Ectodermal cell (in vitro differentiated cells): ENCODE measurements at regions not wholly inside any gene's neighbourhood (a gene's known extent, or its start where the extent isn't known, plus 50 kb on each side); places are given as distances from the start of the nearest gene placed in this dataset.
"Not testable (repeated sequence)": the region's sequence is repeated elsewhere in the genome, so short reads cannot be mapped to it uniquely, and the experiment has no call there.

Experiments
- H3K27ac ChIP-seq: 2 replicates; pipeline ENCODE4 v1.7.0; 2013; ENCODE audit warnings: mild to moderate bottlenecking, low read depth, low read length; ENCODE audit not compliant: insufficient read depth, poor library complexity, severe bottlenecking
- H3K27me3 ChIP-seq: 2 replicates; pipeline ENCODE4 v1.7.0; 2013; ENCODE audit warnings: mild to moderate bottlenecking, low read length; ENCODE audit not compliant: insufficient read depth, control insufficient read depth, poor library complexity, severe bottlenecking
- H3K36me3 ChIP-seq: one replicate; pipeline ENCODE4 v1.7.0; 2013; ENCODE audit warnings: low read length; ENCODE audit not compliant: control insufficient read depth, insufficient read depth
- H3K4me1 ChIP-seq: one replicate; pipeline ENCODE4 v1.7.0; 2013; ENCODE audit warnings: low read length; ENCODE audit not compliant: control insufficient read depth, insufficient read depth
- H3K4me3 ChIP-seq: 2 replicates; pipeline ENCODE4 v1.7.0; 2013; ENCODE audit warnings: low read depth, low read length, control low read depth; ENCODE audit not compliant: insufficient read depth
- H3K9me3 ChIP-seq: 2 replicates; pipeline ENCODE4 v1.7.0; 2013; ENCODE audit warnings: mild to moderate bottlenecking, low read length, moderate library complexity; ENCODE audit not compliant: control insufficient read depth
- WGBS, 2 experiments: methylation state at CpG; one replicate each; pipeline ENCODE4 v1.1.7; 2013; ENCODE audit warnings: missing lambda C conversion rate in 2 of 2; 5-methylcytosine and 5-hydroxymethylcytosine counted together

GRCh38 chr6:131451321-131452144 lies 121.5 kb upstream of the ARG1 start:
- H3K4me3 ChIP-seq = no peak overlapping the region
- H3K27me3 ChIP-seq = no peaks in the 10 kb centered on the region
- WGBS, 2 experiments = 85 to 86% methylated on average over 4 of the region's 4 CpGs
- H3K9me3 ChIP-seq = no peaks in the 10 kb centered on the region
- no peaks in the 10 kb centered on the region for H3K4me1 ChIP-seq
- no peaks in the 10 kb centered on the region for H3K36me3 ChIP-seq
- H3K27ac ChIP-seq = no peak overlapping the region

GRCh38 chr6:131453803-131454202 lies 119.2 kb upstream of the ARG1 start:
- 46 to 47% methylated on average over 2 of the region's 2 CpGs for WGBS, 2 experiments
- Histone ChIP-seq H3K4me1 (no peaks in the 10 kb centered on the region), H3K4me3 (no peak overlapping the region), H3K27ac (no peak overlapping the region), H3K36me3 (no peaks in the 10 kb centered on the region), H3K9me3 (no peaks in the 10 kb centered on the region), H3K27me3 (no peaks in the 10 kb centered on the region)

GRCh38 chr6:131456565-131456964 lies 116.5 kb upstream of the ARG1 start:
- H3K4me1 ChIP-seq = no peaks in the 10 kb centered on the region
- no peak overlapping the region for H3K27ac ChIP-seq
- no peak overlapping the region for H3K4me3 ChIP-seq
- H3K9me3 ChIP-seq = no peaks in the 10 kb centered on the region
- H3K36me3 ChIP-seq = no peaks in the 10 kb centered on the region
- H3K27me3 ChIP-seq = no peaks in the 10 kb centered on the region
- 87 to 92% methylated on average over 5 of the region's 5 CpGs for WGBS, 2 experiments

GRCh38 chr6:131459005-131459404 lies 114.0 kb upstream of the ARG1 start:
- H3K4me3 ChIP-seq = no peak overlapping the region
- no peaks in the 10 kb centered on the region for H3K9me3 ChIP-seq
- H3K36me3 ChIP-seq = no peaks in the 10 kb centered on the region
- no peaks in the 10 kb centered on the region for H3K4me1 ChIP-seq
- H3K27ac ChIP-seq = no peak overlapping the region
- no peaks in the 10 kb centered on the region for H3K27me3 ChIP-seq

- Histone ChIP-seq H3K4me1 (no peaks in the 10 kb centered on the region), H3K27ac (no peak overlapping the region), H3K4me3 (no peak overlapping the region), H3K9me3 (no peaks in the 10 kb centered on the region), H3K36me3 (no peaks in the 10 kb centered on the region), H3K27me3 (no peaks in the 10 kb centered on the region)
- 73 to 76% methylated on average over 6 of the region's 6 CpGs for WGBS, 2 experiments
These were observed 112.4 kb upstream of the ARG1 start for GRCh38 chr6:131460614-131461000.

- Histone ChIP-seq H3K4me3 (no peak overlapping the region), H3K27me3 (no peaks in the 10 kb centered on the region), H3K9me3 (no peaks in the 10 kb centered on the region), H3K27ac (no peak overlapping the region), H3K4me1 (no peaks in the 10 kb centered on the region), H3K36me3 (no peaks in the 10 kb centered on the region)
- WGBS, 2 experiments = 91 to 95% methylated on average over 2 of the region's 2 CpGs
These were observed 103.9 kb upstream of the ARG1 start for GRCh38 chr6:131469130-131469529.

GRCh38 chr6:131470534-131470933 lies 102.5 kb upstream of the ARG1 start:
- H3K4me3 ChIP-seq = no peak overlapping the region
- 69 to 100% methylated on average over 1 to 3 of the region's 3 CpGs for WGBS, 2 experiments
- H3K9me3 ChIP-seq = no peaks in the 10 kb centered on the region
- H3K36me3 ChIP-seq = no peaks in the 10 kb centered on the region
- H3K4me1 ChIP-seq = no peaks in the 10 kb centered on the region
- H3K27me3 ChIP-seq = no peaks in the 10 kb centered on the region
- no peak overlapping the region for H3K27ac ChIP-seq

- no peaks in the 10 kb centered on the region for H3K4me1 ChIP-seq
- H3K9me3 ChIP-seq = no peaks in the 10 kb centered on the region
- 94 to 100% methylated on average over 2 to 3 of the region's 3 CpGs for WGBS, 2 experiments
- no peaks in the 10 kb centered on the region for H3K27me3 ChIP-seq
- no peaks in the 10 kb centered on the region for H3K36me3 ChIP-seq
- H3K4me3 ChIP-seq = no peak overlapping the region
- H3K27ac ChIP-seq = no peak overlapping the region
These were observed 101.7 kb upstream of the ARG1 start for GRCh38 chr6:131471331-131471730.

GRCh38 chr6:131473303-131473702 lies 99.7 kb upstream of the ARG1 start:
- not testable (repeated sequence) for H3K36me3 ChIP-seq, H3K27me3 ChIP-seq, H3K9me3 ChIP-seq, H3K4me3 ChIP-seq, H3K4me1 ChIP-seq, H3K27ac ChIP-seq

- no peak overlapping the region for H3K27ac ChIP-seq
- no peaks in the 10 kb centered on the region for H3K27me3 ChIP-seq
- H3K36me3 ChIP-seq = no peaks in the 10 kb centered on the region
- WGBS, 2 experiments = 92 to 93% methylated on average over 2 of the region's 2 CpGs
- H3K9me3 ChIP-seq = no peaks in the 10 kb centered on the region
- H3K4me3 ChIP-seq = no peak overlapping the region
- no peaks in the 10 kb centered on the region for H3K4me1 ChIP-seq
These were observed 96.7 kb upstream of the ARG1 start for GRCh38 chr6:131476362-131476761.
